ENCODE measurements at regions not wholly inside any gene's neighbourhood (a gene's known extent, or its start where the extent isn't known, plus 50 kb on each side); places are given as distances from the start of the nearest gene placed in this dataset.
A peak's percentile ranks its signal among the peaks of the same experiment; 100 is the strongest.

DNA sequence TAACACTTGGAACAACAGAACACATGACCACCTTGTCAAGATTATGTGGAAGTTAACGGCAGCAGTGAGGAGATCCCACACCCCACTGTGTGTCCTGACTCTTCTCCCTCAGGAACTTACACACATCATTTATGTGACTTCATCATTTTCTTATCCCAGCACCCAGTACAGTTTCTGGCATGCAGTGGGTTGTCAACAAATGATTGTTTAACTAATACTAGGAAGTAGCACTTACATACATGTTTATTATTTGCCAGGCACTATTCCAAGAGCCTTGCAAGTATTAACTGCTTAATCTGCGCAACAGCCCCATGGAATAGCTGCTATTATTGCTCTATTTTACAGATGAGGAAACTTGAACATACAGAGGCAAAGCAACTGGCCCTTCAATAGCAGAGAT, 391.5 kb downstream of the TXNL1 start:
- no peak overlapping the region for H3K4me2 ChIP-seq (ENCODE audit: insufficient read depth, insufficient read length, low read length)
- Mint-ChIP-seq H3K27me3 (ENCODE audit: low read depth) (no peaks in the 10 kb centered on the region; the same call in 1 of the 2 replicates), H3K4me3 (no peak overlapping the region), H3K27ac (peak overlapping the region in 1 of 3 experiments; percentile 19; a peak in 1 of 7 replicates), H3K9me3 (peaks cover 9 to 11% of the 10 kb centered on the region in 2 experiments; a peak in 3 of 5 replicates), H3K4me1 (no peaks in the 10 kb centered on the region), H3K36me3 (ENCODE audit: insufficient read depth in 1 of 3, low read depth in 3 of 3) (peaks cover 2 to 6% (median 6%) of the 10 kb centered on the region in 3 experiments; a peak in 5 of 7 replicates)
- H2BK5ac ChIP-seq (ENCODE audit: insufficient read length, low read length): no peak overlapping the region
- no peak overlapping the region for H3T11ph ChIP-seq (ENCODE audit: low read length)
- H3K4me1 ChIP-seq (ENCODE audit: insufficient read depth, low read length): no peaks in the 10 kb centered on the region
- no peak overlapping the region for H3K23ac ChIP-seq (ENCODE audit: insufficient read length, low read depth, low read length)
- H4K8ac ChIP-seq (replicated peaks; ENCODE audit: insufficient read length, low read depth, low read length): no peak overlapping the region
- H2BK120ac ChIP-seq (ENCODE audit: low read depth, low read length, poor library complexity, severe bottlenecking): no peak overlapping the region
- H2AFZ ChIP-seq (ENCODE audit: low read length): no peak overlapping the region
- no peaks in the 10 kb centered on the region for H3K79me1 ChIP-seq (ENCODE audit: insufficient read depth, low read depth, low read length, poor library complexity, severe bottlenecking)
- H2AK5ac ChIP-seq (ENCODE audit: insufficient read length, low read length): no peak overlapping the region
- no peak overlapping the region for H4K5ac ChIP-seq (ENCODE audit: insufficient read length, low read depth, low read length)
- H4K91ac ChIP-seq (ENCODE audit: insufficient read length, low read depth, low read length): no peak overlapping the region
- H3K27me3 ChIP-seq (ENCODE audit: insufficient read depth, low read length): no peaks in the 10 kb centered on the region
- no peaks in the 10 kb centered on the region for H4K20me1 ChIP-seq (ENCODE audit: control insufficient read depth, insufficient read depth, insufficient read length)
- H3K56ac ChIP-seq (ENCODE audit: insufficient read length, low read depth, low read length): no peak overlapping the region
- H2BK20ac ChIP-seq (ENCODE audit: low read depth, low read length, poor library complexity, severe bottlenecking): no peak overlapping the region
- no peaks in the 10 kb centered on the region for H3K9me3 ChIP-seq (ENCODE audit: control insufficient read depth, low read depth, low read length)
- H3K23me2 ChIP-seq (ENCODE audit: insufficient read length, low read depth, low read length, poor library complexity, severe bottlenecking): no peaks in the 10 kb centered on the region
- TF ChIP-seq, protein P1, sequence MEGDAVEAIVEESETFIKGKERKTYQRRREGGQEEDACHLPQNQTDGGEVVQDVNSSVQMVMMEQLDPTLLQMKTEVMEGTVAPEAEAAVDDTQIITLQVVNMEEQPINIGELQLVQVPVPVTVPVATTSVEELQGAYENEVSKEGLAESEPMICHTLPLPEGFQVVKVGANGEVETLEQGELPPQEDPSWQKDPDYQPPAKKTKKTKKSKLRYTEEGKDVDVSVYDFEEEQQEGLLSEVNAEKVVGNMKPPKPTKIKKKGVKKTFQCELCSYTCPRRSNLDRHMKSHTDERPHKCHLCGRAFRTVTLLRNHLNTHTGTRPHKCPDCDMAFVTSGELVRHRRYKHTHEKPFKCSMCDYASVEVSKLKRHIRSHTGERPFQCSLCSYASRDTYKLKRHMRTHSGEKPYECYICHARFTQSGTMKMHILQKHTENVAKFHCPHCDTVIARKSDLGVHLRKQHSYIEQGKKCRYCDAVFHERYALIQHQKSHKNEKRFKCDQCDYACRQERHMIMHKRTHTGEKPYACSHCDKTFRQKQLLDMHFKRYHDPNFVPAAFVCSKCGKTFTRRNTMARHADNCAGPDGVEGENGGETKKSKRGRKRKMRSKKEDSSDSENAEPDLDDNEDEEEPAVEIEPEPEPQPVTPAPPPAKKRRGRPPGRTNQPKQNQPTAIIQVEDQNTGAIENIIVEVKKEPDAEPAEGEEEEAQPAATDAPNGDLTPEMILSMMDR (conservative IDR thresholded peaks at IDR 0.05): no peak
- no peaks in the 10 kb centered on the region for H3K79me2 ChIP-seq (ENCODE audit: insufficient read depth, low read length)
- H3K4ac ChIP-seq (ENCODE audit: low read depth, low read length): no peak overlapping the region
- no CpG with 5 or more reads among the region's 2 CpGs for WGBS (ENCODE audit: extremely low coverage, insufficient read length, low lambda C conversion rate)
- no peak overlapping the region for H3K9ac ChIP-seq (ENCODE audit: extremely low read depth, insufficient read length, low read length)
- no peak overlapping the region for H3K18ac ChIP-seq (ENCODE audit: insufficient read length, low read depth, low read length)
- H2BK15ac ChIP-seq (ENCODE audit: low read depth, low read length): no peak overlapping the region
- no peak overlapping the region for H3K14ac ChIP-seq (ENCODE audit: insufficient read depth, low read length)
- DNase-seq: no peak
- no peak overlapping the region for H2BK12ac ChIP-seq (ENCODE audit: insufficient read length, low read depth, low read length)
- H3K27ac ChIP-seq (ENCODE audit: insufficient read length, low read depth, low read length): no peak overlapping the region
